Astrocyte of the cerebellum (primary cell): ENCODE measurements at regions not wholly inside any gene's neighbourhood (a gene's known extent, or its start where the extent isn't known, plus 50 kb on each side); places are given as distances from the start of the nearest gene placed in this dataset.

Experiments used
- DNase-seq: peaks from one replicate; pipeline ENCODE4 v3.0.0-alpha.2; 2011; ENCODE audit warnings: low read depth
- H3K4me3 ChIP-seq: 2 replicates; pipeline ENCODE4 v1.5.1; 2011; ENCODE audit warnings: mild to moderate bottlenecking, low read depth, low read length, moderate library complexity
- CTCF ChIP-seq: IDR thresholded peaks from 2 replicates; pipeline ENCODE4 v1.5.1; 2012; ENCODE audit warnings: low read length, low read depth, moderate library complexity, mild to moderate bottlenecking; ENCODE audit errors: missing control alignments
- in situ Hi-C: cut with HindIII; loops from 2 replicates; pipeline ENCODE4 v1.10.0; 2017; ENCODE audit warnings: low sequenced_read_pairs

- no peak overlapping the region for H3K4me3 ChIP-seq
- in situ Hi-C loops, result no loop called here
- DNase-seq, result no peak
- no peak for TF ChIP-seq CTCF
Observed at GRCh38 chr5:159609359-159609758, 279.1 kb upstream of the IL12B start.

DNA sequence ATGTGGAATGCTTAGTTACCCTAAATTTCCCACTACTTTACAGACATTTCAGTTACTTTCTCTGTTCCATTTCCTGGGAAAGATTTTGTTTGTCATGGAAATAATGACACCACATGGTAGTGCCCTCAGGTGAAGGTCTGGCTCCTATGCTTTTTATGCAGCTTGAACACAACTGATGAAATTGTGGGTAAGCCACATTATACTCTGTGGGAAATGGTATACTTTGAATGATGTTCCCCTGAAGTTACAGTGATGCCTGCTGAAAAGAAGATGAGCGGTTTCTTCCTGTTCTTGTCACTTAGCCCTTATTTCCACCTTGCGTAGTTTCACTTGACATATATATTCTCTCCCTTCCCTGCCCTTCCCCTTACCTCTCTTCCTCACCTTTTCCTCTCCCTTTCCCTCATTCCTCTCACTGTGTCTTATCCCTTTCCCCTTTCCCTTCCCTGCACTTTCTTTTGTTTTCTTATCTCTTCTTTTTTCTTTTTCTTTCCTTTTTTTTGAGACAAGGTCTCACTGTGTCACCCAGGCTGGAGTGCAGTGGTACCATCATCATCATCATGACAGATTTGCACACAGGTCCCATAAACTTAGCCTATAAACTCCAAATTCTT lies 280.8 kb upstream of the IL12B start:
- in situ Hi-C loops, result no loop called here
- TF ChIP-seq CTCF, result no peak
- DNase-seq, result no peak
- no peak overlapping the region for H3K4me3 ChIP-seq

DNA sequence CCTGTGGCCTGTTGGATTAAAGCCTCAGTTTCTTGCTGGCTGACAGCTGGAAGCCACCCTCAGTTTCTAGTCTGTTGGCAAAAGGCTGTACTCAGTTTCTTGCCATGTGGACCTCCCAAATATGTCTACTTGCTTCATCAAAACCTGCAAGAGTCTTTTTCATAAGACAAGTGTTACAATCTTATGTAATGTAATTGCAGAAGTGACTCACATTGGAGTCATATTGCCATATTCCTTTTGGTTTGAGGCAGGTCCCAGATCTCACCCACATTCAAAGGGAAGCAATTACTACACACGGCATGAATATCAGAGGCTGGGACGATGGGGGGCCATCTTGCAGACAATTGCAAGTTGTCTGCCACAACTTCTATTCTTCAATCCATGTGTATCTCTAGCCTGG lies 286.7 kb upstream of the IL12B start:
- peak; percentile 31 for DNase-seq
- in situ Hi-C loops, result no loop called here

DNA sequence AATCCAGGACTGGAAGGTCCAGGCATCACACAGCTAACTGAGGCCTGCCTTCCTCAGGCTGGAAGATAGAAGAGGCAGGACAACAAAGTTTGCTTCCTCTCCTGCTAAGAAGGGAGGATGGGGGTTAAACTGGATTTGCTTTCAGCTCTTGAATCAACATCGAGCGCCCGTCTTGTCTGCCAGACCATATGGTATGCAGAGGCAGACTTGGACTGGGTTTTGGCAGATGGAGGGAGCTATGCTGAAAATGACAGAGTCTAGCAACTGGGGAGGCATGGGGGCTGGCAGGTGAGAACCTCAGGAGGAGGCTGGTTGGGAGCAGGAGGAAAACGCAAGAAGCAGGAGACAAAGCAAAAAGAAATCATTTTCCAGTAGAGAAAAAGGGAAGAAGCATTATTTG lies 289.5 kb upstream of the IL12B start:
- TF ChIP-seq CTCF, result no peak
- H3K4me3 ChIP-seq, result no peak overlapping the region
- no peak for DNase-seq
- in situ Hi-C loops, result no loop called here

More for the DNA sequence above, 286.7 kb upstream of the IL12B start:
- TF ChIP-seq CTCF, result no peak
- H3K4me3 ChIP-seq, result no peak overlapping the region

GRCh38 chr5:159620853-159621540 lies 290.7 kb upstream of the IL12B start:
- in situ Hi-C loops, result no loop called here
- H3K4me3 ChIP-seq, result no peak overlapping the region
- TF ChIP-seq CTCF, result no peak
- DNase-seq, result no peak

- in situ Hi-C loops, result no loop called here
- TF ChIP-seq CTCF, result no peak
- DNase-seq, result no peak
- H3K4me3 ChIP-seq, result no peak overlapping the region
Observed at GRCh38 chr5:159628703-159629102, 287.6 kb upstream of the ADRA1B start.

DNA sequence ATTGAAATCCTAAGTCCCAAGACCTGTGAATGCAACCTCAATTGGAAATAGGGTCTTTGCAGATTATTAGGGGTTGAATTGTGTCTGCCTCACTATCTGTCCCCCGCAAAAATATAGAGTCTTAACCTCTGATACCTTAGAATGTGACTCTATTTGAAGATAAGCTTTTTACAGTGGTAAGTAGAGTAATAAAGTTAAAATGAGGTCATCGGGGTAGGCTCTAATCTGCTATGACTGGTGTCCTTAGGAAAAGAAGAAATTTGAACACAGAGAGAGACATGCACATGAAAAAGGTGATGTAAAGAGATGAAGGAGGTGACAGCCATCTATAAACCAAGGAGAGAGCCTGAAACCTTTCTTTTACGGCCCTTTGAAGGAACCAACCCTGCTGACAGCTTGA lies 287.1 kb upstream of the ADRA1B start:
- TF ChIP-seq CTCF, result no peak
- in situ Hi-C loops, result no loop called here
- H3K4me3 ChIP-seq, result no peak overlapping the region
- DNase-seq, result no peak
